AG09319 (cell line): ENCODE measurements at regions not wholly inside any gene's neighbourhood (a gene's known extent, or its start where the extent isn't known, plus 50 kb on each side); places are given as distances from the start of the nearest gene placed in this dataset.

Experiments
- DNase-seq: peaks from one replicate; pipeline ENCODE4 v3.0.0-alpha.2; 2010; ENCODE audit warnings: low read depth; ENCODE audit errors: extremely low read depth
- CTCF ChIP-seq: IDR thresholded peaks from 2 replicates; pipeline ENCODE4 v1.5.1; 2011; ENCODE audit warnings: low read depth, mild to moderate bottlenecking, inconsistent platforms, low read length, moderate library complexity

- DNase-seq = no peak
- TF ChIP-seq CTCF = no peak
Measured at GRCh38 chr4:28354880-28355656, 1494.4 kb downstream of the STIM2 start.

GRCh38 chr4:28357990-28358389 is 1497.3 kb downstream of the STIM2 start:
- DNase-seq = no peak
- TF ChIP-seq CTCF = peak; percentile 39

GRCh38 chr4:28358606-28359005 is 1498.0 kb downstream of the STIM2 start:
- no peak for TF ChIP-seq CTCF
- DNase-seq = no peak

GRCh38 chr4:28360681-28361080 is 1500.0 kb downstream of the STIM2 start:
- no peak for DNase-seq

GRCh38 chr4:28362169-28362568 is 1501.5 kb downstream of the STIM2 start:
- no peak for DNase-seq

More at GRCh38 chr4:28360681-28361080, 1500.0 kb downstream of the STIM2 start:
- no peak for TF ChIP-seq CTCF

GRCh38 chr4:28369499-28369898 is 1508.9 kb downstream of the STIM2 start:
- no peak for TF ChIP-seq CTCF
- DNase-seq = no peak

More at GRCh38 chr4:28362169-28362568, 1501.5 kb downstream of the STIM2 start:
- no peak for TF ChIP-seq CTCF

- DNase-seq = no peak
- TF ChIP-seq CTCF = no peak
Measured at GRCh38 chr4:28373191-28373590, 1512.5 kb downstream of the STIM2 start.
